T-cell (primary cell): ENCODE measurements at regions not wholly inside any gene's neighbourhood (a gene's known extent, or its start where the extent isn't known, plus 50 kb on each side); places are given as distances from the start of the nearest gene placed in this dataset.

Source experiments
- ATAC-seq, 4 experiments: fragments of 200-7000 bp in 3 of 4; fragments of 150-1000 bp in 1 of 4; cut with Tn5 transposase; replicated peaks in 1 of 4; 1 replicate in 3 of 4; 2 replicates in 1 of 4; pipeline ENCODE4 v1.10.0; 2021; ENCODE audit warnings: moderate library complexity in 3 of 4, mild to moderate bottlenecking in 2 of 4, moderate number of reproducible peaks in 1 of 4
- CTCF ChIA-PET, 2 donors: fragments of 300-600 bp; sonication (Branson Sonifier 250); formaldehyde crosslinking; loops; one replicate each; lab custom pipeline; 2022; ENCODE audit warnings: antibody characterized with exemption in 2 of 2; lab: Charles Lee
- POLR2A ChIA-PET, 2 donors: fragments of 300-600 bp; sonication (Branson Sonifier 250); formaldehyde crosslinking; loops; one replicate each; lab custom pipeline; 2022; ENCODE audit warnings: antibody characterized with exemption in 2 of 2; lab: Charles Lee
- DNase-seq, 35 experiments: peaks; one replicate each; pipeline versions ENCODE4 v3.0.0 to v3.0.0-alpha.2; 2013 to 2023
- H3K27ac ChIP-seq: one replicate; pipeline ENCODE4 v1.5.1; 2013; ENCODE audit warnings: low read length
- H3K27me3 ChIP-seq, 2 experiments: replicated peaks in 1 of 2; 1 replicate in 1 of 2; 2 replicates in 1 of 2; pipeline versions ENCODE4 v1.6.1 to v1.7.0; 2013; ENCODE audit warnings: low read length in 1 of 2, mixed read lengths in 1 of 2; ENCODE audit not compliant: control insufficient read depth in 2 of 2, insufficient read depth in 2 of 2; ENCODE audit errors: extremely low read depth in 1 of 2
- H3K36me3 ChIP-seq, 2 donors: 1 replicate in 1 of 2; 2 replicates in 1 of 2; pipeline versions ENCODE4 v1.6.1 to v1.7.0; 2013; ENCODE audit warnings: low read length in 1 of 2; ENCODE audit not compliant: control insufficient read depth in 2 of 2, insufficient read depth in 1 of 2; ENCODE audit errors: extremely low read depth in 1 of 2
- H3K4me1 ChIP-seq, 2 experiments: 1 replicate in 1 of 2; 2 replicates in 1 of 2; pipeline versions ENCODE4 v1.6.1 to v1.7.0; 2013; ENCODE audit warnings: low read length in 2 of 2, mixed read lengths in 1 of 2; ENCODE audit not compliant: insufficient read depth in 2 of 2, control insufficient read depth in 1 of 2; ENCODE audit errors: extremely low read depth in 1 of 2
- H3K4me3 ChIP-seq, 2 donors: 1 replicate in 1 of 2; 2 replicates in 1 of 2; pipeline versions ENCODE4 v1.5.1 to v1.7.0; 2013; ENCODE audit warnings: mild to moderate bottlenecking in 2 of 2, low read length in 1 of 2, moderate library complexity in 1 of 2; ENCODE audit not compliant: control insufficient read depth in 1 of 2; ENCODE audit errors: extremely low read depth in 1 of 2
- H3K9me3 ChIP-seq: 2 replicates; pipeline ENCODE4 v1.7.0; 2013
- H3K27ac Mint-ChIP-seq, 2 donors: one replicate each; pipeline ENCODE4 v1.8.0; 2020 to 2021; ENCODE audit warnings: mild to moderate bottlenecking in 2 of 2, mixed read lengths in 2 of 2
- H3K27me3 Mint-ChIP-seq, 2 donors: one replicate each; pipeline ENCODE4 v1.8.0; 2021 to 2022; ENCODE audit warnings: mixed read lengths in 2 of 2
- H3K36me3 Mint-ChIP-seq: one replicate; pipeline ENCODE4 v1.8.0; 2021; ENCODE audit warnings: mixed read lengths
- H3K4me1 Mint-ChIP-seq, 3 donors: one replicate each; pipeline ENCODE4 v1.8.0; 2020 to 2022; ENCODE audit warnings: mixed read lengths in 3 of 3, mild to moderate bottlenecking in 1 of 3
- H3K4me3 Mint-ChIP-seq, 3 donors: one replicate each; pipeline ENCODE4 v1.8.0; 2020 to 2022; ENCODE audit warnings: mild to moderate bottlenecking in 3 of 3, mixed read lengths in 3 of 3, moderate library complexity in 3 of 3
- H3K9me3 Mint-ChIP-seq, 3 donors: one replicate each; pipeline ENCODE4 v1.8.0; 2020 to 2022; ENCODE audit warnings: mixed read lengths in 3 of 3
- WGBS: methylation state at CpG from one replicate; pipeline ENCODE4 v1.1.5; 2013; ENCODE audit warnings: missing lambda C conversion rate; ENCODE audit not compliant: insufficient coverage; 5-methylcytosine and 5-hydroxymethylcytosine counted together

DNA sequence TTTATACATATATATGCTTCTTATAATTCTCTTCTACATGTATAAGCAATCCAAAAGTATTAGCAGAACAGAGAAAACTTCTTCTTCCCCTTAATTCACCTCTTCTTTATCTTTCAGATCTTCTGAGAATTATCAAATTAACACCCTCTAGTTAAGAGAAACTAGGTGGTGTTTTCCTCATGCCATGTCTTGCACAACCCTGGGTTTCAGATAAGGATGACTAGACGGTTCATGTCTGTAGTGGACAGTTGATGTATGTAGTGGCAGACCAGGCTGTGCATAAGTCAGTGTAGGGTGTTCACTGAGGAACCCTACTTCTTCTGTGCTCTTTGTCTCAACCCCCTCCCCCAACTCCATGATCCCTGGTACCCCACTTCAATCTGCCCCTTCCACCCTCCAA, 187.3 kb downstream of the SAMD5 start:
- no CpG with 5 or more reads among the region's 1 CpG for WGBS
- CTCF ChIA-PET, result no interaction called here
- H3K4me3 Mint-ChIP-seq, result no peak overlapping the region
- no peaks in the 10 kb centered on the region for H3K36me3 Mint-ChIP-seq
- POLR2A ChIA-PET, result no interaction called here
- Histone ChIP-seq H3K27me3 (no peaks in the 10 kb centered on the region), H3K36me3 (no peaks in the 10 kb centered on the region), H3K27ac (no peak overlapping the region), H3K9me3 (no peaks in the 10 kb centered on the region), H3K4me3 (no peak overlapping the region), H3K4me1 (no peaks in the 10 kb centered on the region)
- ATAC-seq, result no peak
- no peaks in the 10 kb centered on the region for H3K4me1 Mint-ChIP-seq
- H3K27me3 Mint-ChIP-seq, result no peaks in the 10 kb centered on the region
- H3K27ac Mint-ChIP-seq, result no peak overlapping the region
- DNase-seq, result no peak
- H3K9me3 Mint-ChIP-seq, result no peaks in the 10 kb centered on the region

- WGBS, result no CpG with 5 or more reads among the region's 2 CpGs
- Mint-ChIP-seq H3K27ac (no peak overlapping the region), H3K27me3 (no peaks in the 10 kb centered on the region), H3K4me1 (no peaks in the 10 kb centered on the region), H3K9me3 (no peaks in the 10 kb centered on the region), H3K36me3 (no peaks in the 10 kb centered on the region), H3K4me3 (no peak overlapping the region)
- Histone ChIP-seq H3K36me3 (no peaks in the 10 kb centered on the region), H3K4me1 (no peaks in the 10 kb centered on the region), H3K27ac (no peak overlapping the region), H3K4me3 (no peak overlapping the region), H3K9me3 (no peaks in the 10 kb centered on the region), H3K27me3 (no peaks in the 10 kb centered on the region)
- POLR2A ChIA-PET, result no interaction called here
- CTCF ChIA-PET, result no interaction called here
- ATAC-seq, result no peak
- DNase-seq, result no peak
Measured at GRCh38 chr6:147699140-147699539, 190.7 kb downstream of the SAMD5 start.

- Histone ChIP-seq H3K4me3 (no peak overlapping the region), H3K27ac (no peak overlapping the region), H3K4me1 (no peaks in the 10 kb centered on the region), H3K36me3 (no peaks in the 10 kb centered on the region), H3K27me3 (no peaks in the 10 kb centered on the region), H3K9me3 (no peaks in the 10 kb centered on the region)
- no peaks in the 10 kb centered on the region for H3K36me3 Mint-ChIP-seq
- H3K27me3 Mint-ChIP-seq, result no peaks in the 10 kb centered on the region
- CTCF ChIA-PET, result no interaction called here
- POLR2A ChIA-PET, result no interaction called here
- H3K9me3 Mint-ChIP-seq, result no peaks in the 10 kb centered on the region
- WGBS, result 57% methylated on average over 1 of the region's 4 CpGs
- H3K27ac Mint-ChIP-seq, result no peak overlapping the region
- no peak for DNase-seq
- no peak overlapping the region for H3K4me3 Mint-ChIP-seq
- ATAC-seq, result no peak
- no peaks in the 10 kb centered on the region for H3K4me1 Mint-ChIP-seq
Measured at GRCh38 chr6:147699637-147700036, 191.1 kb downstream of the SAMD5 start.

DNA sequence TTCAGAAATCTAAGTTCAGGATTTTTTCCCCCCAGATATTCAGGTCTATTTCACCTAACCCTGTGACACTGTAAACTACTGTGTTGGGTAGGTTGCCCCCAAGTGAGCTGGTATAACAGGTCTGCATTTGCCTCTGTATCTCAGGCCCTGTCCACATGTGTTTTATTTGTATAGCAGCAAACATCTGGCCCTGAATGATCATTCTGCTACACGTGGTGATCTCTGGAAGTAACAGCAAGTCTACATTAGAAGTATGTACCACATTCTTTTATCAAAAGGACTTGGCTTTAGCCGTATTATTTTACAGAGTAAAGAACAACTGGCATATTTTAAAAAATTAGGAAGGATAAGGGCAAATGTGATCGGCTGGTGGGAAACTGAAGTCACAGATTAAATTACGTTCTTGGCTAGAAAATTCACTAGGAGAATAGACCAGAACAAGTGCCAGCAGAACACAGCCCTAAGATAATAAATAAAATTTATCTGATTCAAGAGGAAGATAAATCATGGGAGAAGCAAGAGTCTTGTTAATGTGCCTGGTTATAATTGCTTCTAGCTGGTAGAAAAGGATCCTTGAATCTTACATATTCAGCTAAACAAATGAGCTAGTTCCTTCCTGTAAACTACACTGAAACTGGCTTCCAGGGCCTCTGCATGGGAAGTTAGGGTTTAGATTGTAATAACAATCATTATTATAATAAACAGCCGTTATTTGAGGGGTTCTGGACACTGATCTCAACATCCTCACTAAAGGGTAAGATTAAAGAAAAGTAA, 192.1 kb downstream of the SAMD5 start:
- Histone ChIP-seq H3K4me1 (no peaks in the 10 kb centered on the region), H3K27me3 (no peaks in the 10 kb centered on the region), H3K27ac (no peak overlapping the region), H3K36me3 (no peaks in the 10 kb centered on the region), H3K4me3 (no peak overlapping the region), H3K9me3 (no peaks in the 10 kb centered on the region)
- Mint-ChIP-seq H3K27me3 (no peaks in the 10 kb centered on the region), H3K36me3 (no peaks in the 10 kb centered on the region), H3K9me3 (no peaks in the 10 kb centered on the region), H3K4me3 (no peak overlapping the region), H3K27ac (no peak overlapping the region), H3K4me1 (no peaks in the 10 kb centered on the region)
- no peak for DNase-seq
- POLR2A ChIA-PET, result interaction anchor here in 1 of 2 donors (0.6 kb wide), 1 partner anchor 38 kb away, joined by 3 read pairs; no protein-coding TSS in a partner anchor
- ATAC-seq, result no peak
- WGBS, result no CpG with 5 or more reads among the region's 5 CpGs
- CTCF ChIA-PET, result no interaction called here

GRCh38 chr6:147704691-147705090, 196.2 kb downstream of the SAMD5 start:
- Histone ChIP-seq H3K9me3 (no peaks in the 10 kb centered on the region), H3K4me3 (no peak overlapping the region), H3K36me3 (no peaks in the 10 kb centered on the region), H3K4me1 (no peaks in the 10 kb centered on the region), H3K27ac (no peak overlapping the region), H3K27me3 (no peaks in the 10 kb centered on the region)
- Mint-ChIP-seq H3K36me3 (no peaks in the 10 kb centered on the region), H3K27me3 (no peaks in the 10 kb centered on the region), H3K9me3 (no peaks in the 10 kb centered on the region), H3K4me1 (no peaks in the 10 kb centered on the region), H3K27ac (no peak overlapping the region), H3K4me3 (no peak overlapping the region)
- CTCF ChIA-PET, result no interaction called here
- POLR2A ChIA-PET, result no interaction called here
- DNase-seq, result no peak
- 88% methylated on average over 4 of the region's 5 CpGs for WGBS
- no peak for ATAC-seq

DNA sequence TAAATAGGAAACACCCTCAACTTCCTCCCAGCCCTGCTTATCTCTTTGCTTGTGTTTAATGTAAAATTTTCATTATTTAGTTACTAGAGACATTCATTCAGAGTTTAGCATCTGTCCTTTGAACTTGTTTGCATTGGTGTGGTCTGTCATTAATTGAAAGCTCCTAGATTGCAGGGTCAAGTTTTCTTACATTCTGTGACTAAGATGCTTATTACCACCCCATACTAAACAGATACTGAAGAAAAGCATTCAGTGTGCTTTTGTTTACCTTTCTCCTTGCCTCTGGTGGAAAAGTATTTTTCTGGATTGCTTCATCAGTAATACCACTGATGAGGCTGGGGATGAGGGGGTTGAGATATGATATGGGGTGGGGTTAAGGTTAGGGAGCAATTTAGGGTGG, 199.0 kb downstream of the SAMD5 start:
- Mint-ChIP-seq H3K4me3 (no peak overlapping the region), H3K36me3 (no peaks in the 10 kb centered on the region), H3K9me3 (peaks cover 0 to 6% (median 3%) of the 10 kb centered on the region in 3 donors), H3K4me1 (no peaks in the 10 kb centered on the region), H3K27ac (no peak overlapping the region), H3K27me3 (peaks cover 0 to 5% of the 10 kb centered on the region in 2 donors)
- POLR2A ChIA-PET, result interaction anchor here in 1 of 2 donors (0.6 kb wide), 1 partner anchor 851 kb away, joined by 3 read pairs; no protein-coding TSS in a partner anchor
- H3K27me3 ChIP-seq, result no peaks in the 10 kb centered on the region
- no peak overlapping the region for H3K4me3 ChIP-seq
- no peaks in the 10 kb centered on the region for H3K9me3 ChIP-seq
- CTCF ChIA-PET, result no interaction called here
- ATAC-seq (no peak), DNase-seq (no peak)
- no peaks in the 10 kb centered on the region for H3K4me1 ChIP-seq
- H3K36me3 ChIP-seq, result no peaks in the 10 kb centered on the region
- H3K27ac ChIP-seq, result no peak overlapping the region
